NT2/D1 (cell line): ENCODE measurements at regions not wholly inside any gene's neighbourhood (a gene's known extent, or its start where the extent isn't known, plus 50 kb on each side); places are given as distances from the start of the nearest gene placed in this dataset.

Source experiments
- YY1 ChIP-seq: IDR thresholded peaks from 2 replicates; pipeline ENCODE4 v1.6.1; 2011; ENCODE audit not compliant: insufficient read length, insufficient read depth
- ZNF274 ChIP-seq: IDR thresholded peaks from 2 replicates; pipeline ENCODE4 v1.6.1; 2011; ENCODE audit warnings: mild to moderate bottlenecking, low read depth, low read length

DNA sequence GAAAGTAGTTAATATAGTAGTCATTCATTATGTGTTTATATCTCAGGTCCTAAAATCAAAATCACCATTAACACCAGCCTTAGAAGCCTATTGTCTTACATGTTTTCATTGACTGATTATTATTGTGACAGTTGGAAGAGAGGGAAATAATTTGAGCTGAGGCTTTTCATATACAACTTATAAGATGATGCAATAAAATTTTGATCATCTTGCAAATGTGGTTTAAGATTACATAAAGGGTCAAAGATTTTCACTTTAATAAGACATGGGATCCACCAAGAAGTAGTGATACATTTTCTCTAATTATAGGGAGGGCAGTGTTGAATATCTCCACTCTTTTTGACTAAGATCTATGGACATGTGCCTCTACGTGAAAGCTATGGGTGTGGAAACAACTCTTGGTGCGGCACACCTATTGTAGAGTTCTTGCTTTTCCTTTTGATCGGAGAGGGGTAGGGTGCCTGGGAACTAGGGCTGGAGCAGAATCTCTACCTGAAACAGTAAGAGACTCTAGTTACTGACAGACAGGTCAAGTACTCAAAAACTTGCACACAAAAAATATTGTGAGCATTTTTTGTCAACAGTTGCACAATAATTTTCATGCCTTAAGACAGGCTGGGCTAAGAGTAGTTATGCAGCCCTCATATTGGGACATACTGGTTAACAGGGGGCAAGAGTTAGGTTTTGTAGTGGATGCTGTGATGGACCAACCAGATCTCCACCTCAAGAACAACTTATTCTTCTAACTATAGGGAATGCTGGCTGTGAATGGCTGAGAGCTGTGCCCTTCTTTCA is 139.3 kb upstream of the FST start:
- TF ChIP-seq YY1 (no peak), ZNF274 (no peak)
